Fibroblast of villous mesenchyme (primary cell): ENCODE measurements at regions not wholly inside any gene's neighbourhood (a gene's known extent, or its start where the extent isn't known, plus 50 kb on each side); places are given as distances from the start of the nearest gene placed in this dataset.
"Not testable (repeated sequence)": the region's sequence is repeated elsewhere in the genome, so short reads cannot be mapped to it uniquely, and the experiment has no call there.

ENCODE experiments used
- DNase-seq: peaks from one replicate; pipeline ENCODE4 v3.0.0-alpha.2; 2010; ENCODE audit warnings: low read depth
- H3K4me3 ChIP-seq: 2 replicates; pipeline ENCODE4 v1.5.1; 2011; ENCODE audit warnings: low read depth, mild to moderate bottlenecking, low read length
- TF ChIP-seq, protein P1 (sequence below): IDR thresholded peaks from 2 replicates; pipeline ENCODE4 v1.5.1; 2012; ENCODE audit warnings: low read depth, mild to moderate bottlenecking, low read length; ENCODE audit not compliant: insufficient read depth

DNA sequence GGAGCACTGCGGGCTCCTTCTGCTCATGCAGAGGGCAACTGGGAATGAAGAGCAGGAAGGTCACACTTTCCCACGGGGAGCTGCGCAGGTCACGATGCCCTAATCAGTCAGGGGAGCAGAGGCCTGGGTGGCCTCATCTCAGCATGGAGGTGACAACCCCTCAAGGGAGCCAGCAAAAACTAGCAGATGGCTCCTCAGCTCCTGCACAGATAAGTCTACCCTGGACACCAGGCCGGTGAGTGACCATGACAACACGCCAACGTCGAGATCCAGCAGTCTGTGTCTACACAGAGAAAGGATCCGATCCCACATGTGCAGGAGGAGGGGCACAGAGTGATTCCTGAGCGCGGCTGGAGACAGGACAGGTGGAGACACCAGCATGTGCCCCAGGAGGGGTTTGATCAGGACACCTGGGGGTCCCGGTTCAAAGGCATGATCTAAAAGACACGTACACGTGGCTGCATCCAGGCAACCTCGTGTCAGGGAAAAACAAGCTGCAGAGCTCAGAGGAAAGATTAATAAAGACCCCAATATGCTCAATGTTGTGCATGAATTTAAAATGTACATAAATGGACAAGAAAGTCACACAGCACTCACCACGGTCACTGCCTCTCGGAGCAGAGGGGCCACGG lies 153.7 kb upstream of the SFSWAP start:
- TF ChIP-seq, protein P1, sequence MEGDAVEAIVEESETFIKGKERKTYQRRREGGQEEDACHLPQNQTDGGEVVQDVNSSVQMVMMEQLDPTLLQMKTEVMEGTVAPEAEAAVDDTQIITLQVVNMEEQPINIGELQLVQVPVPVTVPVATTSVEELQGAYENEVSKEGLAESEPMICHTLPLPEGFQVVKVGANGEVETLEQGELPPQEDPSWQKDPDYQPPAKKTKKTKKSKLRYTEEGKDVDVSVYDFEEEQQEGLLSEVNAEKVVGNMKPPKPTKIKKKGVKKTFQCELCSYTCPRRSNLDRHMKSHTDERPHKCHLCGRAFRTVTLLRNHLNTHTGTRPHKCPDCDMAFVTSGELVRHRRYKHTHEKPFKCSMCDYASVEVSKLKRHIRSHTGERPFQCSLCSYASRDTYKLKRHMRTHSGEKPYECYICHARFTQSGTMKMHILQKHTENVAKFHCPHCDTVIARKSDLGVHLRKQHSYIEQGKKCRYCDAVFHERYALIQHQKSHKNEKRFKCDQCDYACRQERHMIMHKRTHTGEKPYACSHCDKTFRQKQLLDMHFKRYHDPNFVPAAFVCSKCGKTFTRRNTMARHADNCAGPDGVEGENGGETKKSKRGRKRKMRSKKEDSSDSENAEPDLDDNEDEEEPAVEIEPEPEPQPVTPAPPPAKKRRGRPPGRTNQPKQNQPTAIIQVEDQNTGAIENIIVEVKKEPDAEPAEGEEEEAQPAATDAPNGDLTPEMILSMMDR, result no peak
- no peak for DNase-seq
- no peak overlapping the region for H3K4me3 ChIP-seq

DNA sequence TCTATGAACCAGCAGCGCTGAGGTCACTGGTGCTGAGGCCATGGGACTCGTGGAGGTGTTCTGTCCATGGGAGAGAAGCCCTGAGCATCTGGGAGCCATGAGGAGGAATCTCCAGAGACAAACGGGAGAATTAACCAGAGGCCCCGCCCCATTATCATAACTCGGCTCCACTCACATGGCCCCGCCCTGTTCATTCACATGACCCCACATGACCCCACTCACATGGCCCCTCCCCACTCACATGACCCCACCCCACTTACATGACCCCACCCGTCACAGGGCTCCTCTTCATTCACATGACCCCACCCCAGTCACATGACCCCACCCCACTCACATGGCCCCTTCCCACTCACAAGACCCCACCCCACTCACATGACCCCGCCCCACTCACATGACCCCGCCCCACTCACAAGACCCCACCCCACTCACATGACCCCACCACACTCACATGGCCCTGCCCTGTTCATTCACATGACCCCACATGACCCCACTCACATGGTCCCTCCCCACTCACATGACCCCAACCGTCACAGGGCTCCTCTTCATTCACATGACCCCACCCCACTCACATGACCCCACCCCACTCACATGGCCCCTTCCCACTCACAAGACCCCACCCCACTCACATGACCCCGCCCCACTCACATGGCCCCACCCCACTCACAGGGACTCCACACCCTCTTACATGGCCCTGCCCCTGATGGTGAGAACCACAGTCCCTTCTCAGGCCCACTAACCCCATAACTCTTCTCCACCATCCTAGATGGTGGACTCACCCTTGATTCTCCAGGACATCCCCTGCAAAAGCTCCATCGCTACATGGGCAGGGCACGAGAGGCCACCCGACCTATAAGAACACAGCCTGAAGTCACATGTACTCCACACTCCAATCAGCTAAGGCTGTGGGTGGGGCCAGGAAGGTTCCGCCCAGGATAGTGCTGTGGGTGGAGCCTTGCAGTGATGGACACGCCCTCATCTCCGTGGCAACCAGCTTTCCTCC lies 151.1 kb upstream of the SFSWAP start:
- DNase-seq, result no peak
- TF ChIP-seq, protein P1, result no peak
- H3K4me3 ChIP-seq, result no peak overlapping the region

DNA sequence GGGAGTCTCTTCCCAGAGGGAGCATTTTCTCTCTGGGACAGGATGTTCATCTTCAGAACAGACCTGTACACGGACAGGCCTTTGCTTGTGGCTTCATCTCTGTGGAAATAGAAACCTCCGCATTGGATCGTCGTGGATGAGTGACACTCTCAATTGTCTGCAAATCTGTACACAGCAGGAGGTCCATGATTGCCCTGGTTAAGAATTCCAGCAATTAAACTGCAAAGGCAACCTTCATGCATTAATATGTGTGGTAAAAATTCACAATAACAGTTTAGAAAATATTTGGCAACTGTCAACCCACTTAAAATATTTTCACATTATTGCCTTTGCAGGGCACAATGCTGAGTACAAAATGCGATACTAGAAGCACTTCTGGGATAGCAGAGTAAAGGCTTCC lies 149.8 kb upstream of the SFSWAP start:
- no peak overlapping the region for H3K4me3 ChIP-seq
- TF ChIP-seq, protein P1, result no peak
- DNase-seq, result no peak

DNA sequence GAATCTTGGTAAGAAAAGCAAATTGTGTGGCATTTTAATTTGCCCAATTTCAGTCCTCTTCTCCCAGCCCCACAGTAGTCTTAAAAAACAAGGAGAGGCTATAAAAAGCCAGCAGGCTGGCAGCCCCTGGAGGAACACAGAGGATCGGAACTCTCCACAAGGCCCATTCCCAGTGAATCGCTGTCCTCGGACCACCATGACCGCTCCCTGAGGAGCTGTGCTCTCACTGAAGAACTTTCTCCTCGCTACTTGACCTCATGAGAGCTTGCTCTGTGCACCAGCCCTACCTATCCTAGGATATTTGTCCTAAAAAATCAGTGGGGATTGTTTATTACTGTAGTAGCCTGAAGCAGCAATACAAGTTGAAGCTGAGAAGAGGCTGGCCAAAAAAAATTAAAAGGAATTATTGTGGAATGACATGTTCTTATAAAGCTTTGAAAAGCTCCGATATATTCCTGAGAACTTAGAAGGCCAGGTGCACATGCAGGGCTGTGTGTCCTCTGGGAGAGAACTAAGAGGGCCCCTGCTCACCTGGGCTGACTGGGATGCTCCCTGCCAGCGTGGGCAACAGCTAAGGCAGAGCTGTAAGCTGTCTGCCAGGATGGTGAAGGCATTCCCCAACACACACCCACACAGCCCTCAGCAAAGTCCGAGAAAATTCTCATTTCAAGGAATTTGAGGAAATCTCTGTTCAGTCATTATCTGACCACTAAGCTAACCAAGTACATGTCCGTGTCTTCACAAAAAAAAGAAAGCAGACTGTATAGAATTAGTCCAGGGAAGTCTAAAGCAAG lies 148.8 kb upstream of the SFSWAP start:
- DNase-seq, result no peak
- no peak overlapping the region for H3K4me3 ChIP-seq
- TF ChIP-seq, protein P1, result no peak

DNA sequence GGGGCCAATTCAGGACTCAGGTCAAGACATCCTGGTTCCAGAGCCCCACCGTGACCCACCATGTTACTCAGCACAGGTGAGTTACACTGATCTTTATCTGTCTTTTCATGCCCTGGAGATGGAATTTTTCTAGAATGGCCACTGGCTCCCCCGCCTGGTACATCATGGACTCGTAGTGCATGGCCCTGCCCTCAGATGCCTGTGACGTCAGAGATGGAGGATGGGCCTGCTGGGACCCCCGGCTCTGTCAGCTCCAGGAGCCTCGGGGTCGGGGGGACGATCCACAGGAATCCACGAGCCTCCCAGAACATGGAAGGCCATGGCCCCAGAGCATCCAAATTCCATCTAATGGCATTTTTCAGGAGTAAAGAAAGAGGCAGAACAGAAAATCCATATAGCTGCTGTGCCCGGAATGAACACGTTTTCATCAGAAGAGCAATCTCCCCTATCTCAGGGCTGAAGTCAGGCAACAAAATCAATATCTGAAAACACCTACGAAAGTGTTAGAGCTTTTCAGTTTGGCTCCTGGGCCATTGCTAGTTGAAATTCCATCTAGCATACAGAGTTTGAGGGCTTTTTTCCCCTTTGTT lies 146.7 kb upstream of the SFSWAP start:
- H3K4me3 ChIP-seq, DNase-seq: not testable (repeated sequence)

DNA sequence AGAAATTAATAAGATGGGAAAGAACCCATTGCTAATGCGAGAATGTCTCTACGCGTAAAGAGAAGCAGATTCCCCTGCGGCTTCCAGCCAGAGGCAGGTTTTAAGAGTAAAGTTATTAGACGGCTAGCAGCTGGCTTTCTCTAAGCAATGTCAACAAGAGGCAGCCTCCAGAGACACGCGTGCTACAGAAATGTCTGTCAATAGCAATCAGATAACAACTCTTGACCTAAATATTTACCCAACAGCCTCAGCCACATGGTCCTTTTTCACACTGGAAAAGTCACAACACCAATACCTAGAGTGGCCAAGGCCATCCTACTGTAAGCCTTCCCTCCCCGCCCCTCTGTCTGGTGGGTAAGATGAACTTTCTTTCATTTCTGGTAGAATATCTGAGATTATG lies 146.0 kb upstream of the SFSWAP start:
- TF ChIP-seq, protein P1, result no peak
- no peak for DNase-seq
- H3K4me3 ChIP-seq, result no peak overlapping the region
